GM12891 (cell line): ENCODE measurements at regions not wholly inside any gene's neighbourhood (a gene's known extent, or its start where the extent isn't known, plus 50 kb on each side); places are given as distances from the start of the nearest gene placed in this dataset.

Experiments used
- PAX5 ChIP-seq: IDR thresholded peaks from 2 replicates; pipeline ENCODE4 v1.6.1; 2011; ENCODE audit warnings: low read length, moderate library complexity, mild to moderate bottlenecking; ENCODE audit not compliant: insufficient read depth, severe bottlenecking
- POLR2A ChIP-seq: IDR thresholded peaks from 2 replicates; pipeline ENCODE4 v1.6.1; 2011; ENCODE audit warnings: low read depth, low read length, control low read depth
- POLR2AphosphoS5 ChIP-seq: IDR thresholded peaks from 2 replicates; pipeline ENCODE4 v1.6.1; 2011; ENCODE audit warnings: low read depth, low read length, control low read depth
- POU2F2 ChIP-seq: IDR thresholded peaks from 2 replicates; pipeline ENCODE4 v1.6.1; 2011; ENCODE audit warnings: low read depth, mild to moderate bottlenecking, control low read depth, low read length, moderate library complexity
- TAF1 ChIP-seq: IDR thresholded peaks from 2 replicates; pipeline ENCODE4 v1.6.1; 2011; ENCODE audit warnings: low read depth, low read length, control low read depth

DNA sequence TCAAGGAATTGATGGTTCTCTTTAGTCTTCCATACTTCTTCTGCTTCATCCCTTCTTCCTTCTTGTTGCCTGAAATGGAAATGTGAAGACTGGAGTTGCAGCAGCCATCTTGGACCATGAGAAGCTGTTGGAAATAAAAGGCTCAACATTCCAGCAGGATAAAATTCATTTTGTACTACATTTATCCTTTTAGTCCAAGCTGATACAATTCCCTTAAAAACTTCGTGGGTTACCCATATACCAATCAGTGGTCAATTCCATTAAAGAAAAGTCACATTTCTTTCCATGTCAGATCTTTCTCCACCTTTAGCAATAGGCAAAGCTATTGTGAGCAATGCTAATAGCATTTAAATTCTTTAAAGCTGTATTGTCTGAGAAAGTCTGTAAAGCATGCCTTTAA is 141.3 kb upstream of the LYZL2 start:
- TF ChIP-seq POLR2A (no peak), TAF1 (no peak), POLR2AphosphoS5 (no peak), PAX5 (no peak), POU2F2 (no peak)
